PC-9 (cell line): ENCODE measurements at regions not wholly inside any gene's neighbourhood (a gene's known extent, or its start where the extent isn't known, plus 50 kb on each side); places are given as distances from the start of the nearest gene placed in this dataset.

Experiments used
- CTCF ChIP-seq: fragments of 200-600 bp; sonication (generic); conservative IDR thresholded peaks from 2 replicates; pipeline ENCODE4 v1.6.1; 2017; ENCODE audit warnings: mixed run types, antibody characterized with exemption, mild to moderate bottlenecking, moderate library complexity
- EZH2 ChIP-seq: fragments of 200-600 bp; sonication (generic); IDR thresholded peaks from 2 replicates; pipeline ENCODE4 v1.8.0; 2017; ENCODE audit warnings: antibody characterized with exemption, low read depth

GRCh38 chr12:12011880-12012260, 58.9 kb upstream of the BCL2L14 start:
- TF ChIP-seq EZH2 = no peak
- TF ChIP-seq CTCF = no peak
